NCI-H146 treated with DMSO at 0.1 percent for 48 hours (cell line): ENCODE measurements at regions not wholly inside any gene's neighbourhood (a gene's known extent, or its start where the extent isn't known, plus 50 kb on each side); places are given as distances from the start of the nearest gene placed in this dataset.

ENCODE experiments used
- DNase-seq: peaks from one replicate; lab custom pipeline; 2025; ENCODE audit not compliant: unreplicated experiment; lab: John Stamatoyannopoulos, UW

- DNase-seq: no peak
Measured at GRCh38 chr6:3506751-3507383, 50.0 kb upstream of the SLC22A23 start.
